NB4 (cell line): ENCODE measurements at regions not wholly inside any gene's neighbourhood (a gene's known extent, or its start where the extent isn't known, plus 50 kb on each side); places are given as distances from the start of the nearest gene placed in this dataset.

Source experiments
- DNase-seq: peaks from one replicate; pipeline ENCODE4 v3.0.0; 2010; ENCODE audit warnings: low read depth
- H3K4me3 ChIP-seq: one replicate; pipeline ENCODE4 v1.5.1; 2011; ENCODE audit warnings: mild to moderate bottlenecking, low read depth, low read length, moderate library complexity
- CTCF ChIP-seq: IDR thresholded peaks from one replicate; pipeline ENCODE4 v1.5.1; 2012; ENCODE audit warnings: low read depth, low read length
- MAX ChIP-seq: IDR thresholded peaks from 2 replicates; pipeline ENCODE4 v1.6.1; 2011; ENCODE audit warnings: low read depth, low read length
- MYC ChIP-seq: IDR thresholded peaks from 2 replicates; pipeline ENCODE4 v1.6.1; 2011; ENCODE audit warnings: low read depth, low read length
- POLR2A ChIP-seq: IDR thresholded peaks from 2 replicates; pipeline ENCODE4 v1.6.1; 2011; ENCODE audit warnings: mild to moderate bottlenecking; ENCODE audit not compliant: insufficient read length; ENCODE audit errors: extremely low read depth

- no peak for DNase-seq
- H3K4me3 ChIP-seq = no peak overlapping the region
- TF ChIP-seq MYC (no peak), MAX (no peak), CTCF (no peak), POLR2A (no peak)
Observed at GRCh38 chr11:21771097-21771496, 421.8 kb upstream of the ANO5 start.

GRCh38 chr11:21774212-21774611 lies 418.7 kb upstream of the ANO5 start:
- TF ChIP-seq CTCF (no peak), MAX (no peak), POLR2A (no peak), MYC (no peak)
- DNase-seq = no peak
- no peak overlapping the region for H3K4me3 ChIP-seq

- no peak for DNase-seq
- TF ChIP-seq CTCF (no peak), MYC (no peak), MAX (no peak), POLR2A (no peak)
- no peak overlapping the region for H3K4me3 ChIP-seq
Observed at GRCh38 chr11:21775911-21776310, 417.0 kb upstream of the ANO5 start.

- no peak for DNase-seq
- TF ChIP-seq POLR2A = no peak
- no peak overlapping the region for H3K4me3 ChIP-seq
Observed at GRCh38 chr11:21783954-21784353, 408.9 kb upstream of the ANO5 start.

GRCh38 chr11:21785351-21785750 lies 407.5 kb upstream of the ANO5 start:
- DNase-seq = no peak
- no peak overlapping the region for H3K4me3 ChIP-seq
- no peak for TF ChIP-seq CTCF
- no peak for TF ChIP-seq POLR2A

- no peak overlapping the region for H3K4me3 ChIP-seq
- no peak for DNase-seq
- TF ChIP-seq CTCF = no peak
- TF ChIP-seq MYC = no peak
- no peak for TF ChIP-seq MAX
- TF ChIP-seq POLR2A = no peak
Observed at GRCh38 chr11:21794306-21794705, 398.6 kb upstream of the ANO5 start.
